HG02938 (cell line): ENCODE measurements at regions not wholly inside any gene's neighbourhood (a gene's known extent, or its start where the extent isn't known, plus 50 kb on each side); places are given as distances from the start of the nearest gene placed in this dataset.
"Not testable (repeated sequence)": the region's sequence is repeated elsewhere in the genome, so short reads cannot be mapped to it uniquely, and the experiment has no call there.

Experiments used
- ATAC-seq: cut with Tn5 transposase; IDR thresholded peaks from one replicate; pipeline ENCODE4 v1.9.1; 2021; ENCODE audit warnings: mild to moderate bottlenecking, moderate library complexity; ENCODE audit not compliant: unreplicated experiment

DNA sequence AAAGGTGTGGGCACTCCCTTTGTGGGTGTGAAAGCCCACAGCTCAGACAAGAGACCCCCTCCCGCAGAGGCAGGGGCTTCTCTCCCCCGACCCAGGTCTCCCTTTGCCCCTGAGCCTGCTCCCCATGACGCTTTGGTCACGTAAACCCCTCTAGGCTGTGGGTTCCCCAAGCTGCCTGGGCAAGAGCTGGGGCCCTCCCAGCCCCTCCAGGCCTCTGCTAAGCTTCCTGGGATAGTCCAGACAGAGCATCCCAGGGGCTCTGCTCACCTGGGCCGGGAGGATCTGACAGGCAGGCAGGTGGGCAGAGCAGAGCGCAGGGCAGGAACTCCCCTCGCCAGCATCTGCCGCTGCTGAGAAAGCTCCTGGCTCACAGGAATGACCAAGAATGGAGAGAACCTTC lies 177.3 kb downstream of the BANP start:
- no peak for ATAC-seq

DNA sequence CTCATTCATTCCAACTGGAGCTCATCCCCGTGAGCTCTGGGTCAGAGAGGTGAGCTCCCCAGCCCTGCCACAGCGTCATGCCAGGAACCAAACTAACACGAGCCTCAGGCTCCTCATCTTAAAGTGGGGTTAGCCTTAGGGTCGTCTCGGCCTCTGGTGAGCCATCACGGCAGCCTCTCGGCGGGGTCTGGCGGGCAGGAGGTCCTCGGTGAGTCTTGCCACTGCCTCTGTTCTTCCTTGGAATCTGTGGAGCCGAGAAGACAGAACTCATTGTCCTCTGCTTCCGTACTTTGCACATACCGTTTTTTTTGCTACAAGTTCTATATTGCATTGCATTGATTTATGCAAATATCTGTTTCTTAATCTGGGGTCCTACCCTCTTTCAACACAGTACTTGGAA lies 177.9 kb downstream of the BANP start:
- not testable (repeated sequence) for ATAC-seq

DNA sequence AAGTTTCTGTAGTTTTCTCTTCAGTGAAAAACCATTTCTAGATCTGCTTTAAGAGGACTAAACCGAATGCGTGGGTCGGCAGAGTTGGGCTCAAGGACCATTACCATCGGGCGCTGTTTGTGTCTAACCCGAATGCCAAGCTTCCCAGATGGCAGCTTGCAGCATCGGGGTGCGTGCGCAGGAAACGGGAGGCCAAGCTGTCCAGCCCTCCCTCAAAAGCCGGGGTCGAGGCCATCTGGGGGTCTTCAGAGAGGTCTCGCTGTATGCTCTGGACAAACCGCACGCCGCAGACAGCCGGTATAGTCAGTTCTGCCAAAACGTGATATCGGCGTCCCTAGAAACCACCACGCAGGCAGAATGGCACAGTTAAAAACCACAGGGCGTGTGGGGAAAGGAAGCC lies 178.8 kb downstream of the BANP start:
- ATAC-seq: no peak

DNA sequence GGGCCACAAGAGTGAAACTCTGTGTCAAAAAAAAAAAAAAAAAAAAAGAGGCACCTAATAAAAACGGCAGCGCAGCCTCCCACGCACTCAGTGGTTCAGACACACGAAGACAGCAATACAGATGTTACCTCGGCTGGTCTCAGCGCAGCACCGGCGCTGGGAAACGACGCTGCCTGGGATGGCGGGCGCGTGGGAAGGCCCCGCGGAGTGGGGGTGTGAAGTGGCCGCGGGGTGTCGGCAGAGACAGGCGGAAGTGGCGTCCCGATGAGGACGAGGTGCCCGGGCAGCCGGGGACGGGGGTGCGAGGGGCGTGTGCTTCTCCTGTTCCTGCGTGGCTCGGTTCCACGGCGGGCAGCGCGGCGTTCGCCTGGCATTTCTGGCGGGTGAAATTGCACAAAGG lies 179.4 kb downstream of the BANP start:
- no peak for ATAC-seq

DNA sequence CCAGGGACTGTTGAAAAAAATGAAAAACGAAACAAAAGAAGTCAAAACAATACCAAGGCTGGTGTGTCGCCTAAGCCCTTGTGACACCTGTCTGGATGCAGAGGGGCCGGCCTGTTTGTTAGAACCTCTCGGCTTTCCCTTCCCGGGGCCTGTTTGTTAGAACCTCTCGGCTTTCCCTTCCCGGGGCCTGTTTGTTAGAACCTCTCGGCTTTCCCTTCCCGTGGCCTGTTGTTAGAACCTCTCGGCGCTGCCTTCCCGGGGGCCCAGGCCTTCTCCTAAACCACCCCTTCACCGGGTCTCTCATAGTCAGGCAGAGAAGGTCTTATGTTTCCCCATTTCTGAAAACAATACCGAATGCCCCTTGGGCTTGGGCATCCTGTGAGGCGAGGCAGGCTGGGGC lies 180.0 kb downstream of the BANP start:
- no peak for ATAC-seq

DNA sequence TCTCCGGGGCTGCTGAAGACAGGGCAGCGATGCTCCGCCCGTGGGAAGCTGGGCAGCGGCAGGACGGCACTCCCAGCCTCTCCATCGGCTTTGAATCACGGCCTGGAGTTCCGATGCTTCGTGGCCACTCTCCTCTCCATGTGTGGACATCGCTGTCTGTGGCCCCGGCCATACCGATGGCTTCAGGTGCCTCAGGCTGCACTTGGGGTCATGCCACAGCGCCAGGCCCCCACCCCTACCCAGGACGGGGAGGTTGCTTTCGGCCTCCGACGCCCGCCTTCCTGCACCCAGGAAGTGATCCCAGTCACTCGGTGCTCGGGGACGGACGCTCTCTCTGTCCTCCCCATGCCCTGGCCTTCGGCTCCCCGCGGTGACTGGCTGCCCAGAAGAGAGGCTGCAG lies 180.7 kb downstream of the BANP start:
- no peak for ATAC-seq

DNA sequence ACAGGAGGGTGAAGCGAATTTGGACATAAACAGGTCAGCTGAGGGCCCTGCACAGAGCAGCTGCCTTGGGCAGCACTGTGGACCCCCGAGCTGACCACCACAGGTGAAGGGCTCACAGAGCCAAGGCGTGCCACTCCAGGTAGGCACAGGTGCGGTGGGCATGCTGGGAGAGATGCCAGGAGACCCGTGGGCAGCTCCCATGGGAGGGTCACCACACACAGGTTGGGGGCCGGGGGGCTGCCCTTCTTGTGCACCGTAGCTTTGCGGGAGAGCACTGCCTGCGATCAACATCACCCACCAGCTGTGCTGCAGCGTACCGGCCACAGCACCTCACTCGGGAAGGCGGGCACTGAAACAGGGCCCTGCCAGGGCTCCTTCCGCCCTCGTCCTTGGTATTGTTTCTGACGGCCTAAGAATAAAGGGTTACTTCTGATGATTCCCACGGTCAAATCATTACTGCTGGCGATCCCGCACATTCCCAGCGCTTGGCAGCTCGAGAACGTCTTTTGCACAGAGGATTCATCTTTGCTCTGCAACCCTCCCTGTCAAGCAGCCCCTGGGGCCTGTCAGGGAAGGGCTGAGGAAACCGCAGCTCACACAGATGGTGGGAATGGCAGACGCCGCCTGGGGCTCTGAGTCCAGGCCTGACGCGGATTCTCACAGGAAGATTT lies 181.7 kb downstream of the BANP start:
- no peak for ATAC-seq

DNA sequence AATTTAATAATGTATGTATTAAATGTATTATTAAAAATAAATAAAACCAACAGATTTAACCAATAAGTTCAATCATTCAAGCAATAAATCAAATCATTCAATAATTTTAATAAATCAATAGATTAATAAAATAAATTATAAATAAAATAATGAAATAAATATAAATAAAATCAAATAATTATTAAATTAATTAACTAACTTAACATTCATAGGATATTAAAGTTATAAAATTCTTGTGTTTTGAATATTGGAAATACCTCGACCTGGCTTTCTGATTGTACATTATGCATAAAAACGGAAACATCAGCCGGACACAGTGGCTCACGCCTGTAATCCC lies 182.2 kb downstream of the BANP start:
- no peak for ATAC-seq

DNA sequence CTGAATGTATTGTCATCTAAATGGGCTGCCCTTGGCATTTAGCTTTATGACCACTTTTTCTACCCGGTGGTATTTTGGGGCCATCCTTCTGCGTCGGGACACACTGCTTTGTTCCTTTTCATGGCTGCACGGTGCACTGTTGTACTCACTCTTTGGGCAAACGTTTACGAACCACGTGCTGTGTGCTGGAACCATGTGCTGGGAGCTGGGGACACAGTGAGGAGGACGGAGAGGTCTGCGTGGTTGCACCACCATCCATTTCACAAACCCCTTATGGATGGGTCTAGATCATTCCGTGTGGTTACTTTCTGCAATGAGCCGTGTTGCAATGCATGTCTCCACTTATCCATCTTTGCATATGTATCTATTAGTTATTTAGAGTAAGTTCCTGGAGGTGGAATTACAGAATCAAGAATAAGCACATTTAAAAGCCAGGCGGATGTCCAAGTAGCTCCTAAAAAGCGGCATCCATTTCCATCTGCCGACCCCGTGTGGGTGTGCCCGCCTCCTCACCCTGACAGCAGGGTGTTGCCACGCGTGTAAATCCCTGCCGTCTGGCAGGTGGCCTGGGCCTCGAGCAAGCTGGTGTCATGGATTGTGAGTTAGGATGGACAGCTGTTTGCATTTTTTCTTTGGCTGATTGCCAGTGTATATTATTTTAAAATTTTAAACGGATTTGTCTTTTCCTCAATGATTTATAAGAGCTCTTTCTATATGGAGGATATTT lies 183.1 kb downstream of the BANP start:
- ATAC-seq: not testable (repeated sequence)

DNA sequence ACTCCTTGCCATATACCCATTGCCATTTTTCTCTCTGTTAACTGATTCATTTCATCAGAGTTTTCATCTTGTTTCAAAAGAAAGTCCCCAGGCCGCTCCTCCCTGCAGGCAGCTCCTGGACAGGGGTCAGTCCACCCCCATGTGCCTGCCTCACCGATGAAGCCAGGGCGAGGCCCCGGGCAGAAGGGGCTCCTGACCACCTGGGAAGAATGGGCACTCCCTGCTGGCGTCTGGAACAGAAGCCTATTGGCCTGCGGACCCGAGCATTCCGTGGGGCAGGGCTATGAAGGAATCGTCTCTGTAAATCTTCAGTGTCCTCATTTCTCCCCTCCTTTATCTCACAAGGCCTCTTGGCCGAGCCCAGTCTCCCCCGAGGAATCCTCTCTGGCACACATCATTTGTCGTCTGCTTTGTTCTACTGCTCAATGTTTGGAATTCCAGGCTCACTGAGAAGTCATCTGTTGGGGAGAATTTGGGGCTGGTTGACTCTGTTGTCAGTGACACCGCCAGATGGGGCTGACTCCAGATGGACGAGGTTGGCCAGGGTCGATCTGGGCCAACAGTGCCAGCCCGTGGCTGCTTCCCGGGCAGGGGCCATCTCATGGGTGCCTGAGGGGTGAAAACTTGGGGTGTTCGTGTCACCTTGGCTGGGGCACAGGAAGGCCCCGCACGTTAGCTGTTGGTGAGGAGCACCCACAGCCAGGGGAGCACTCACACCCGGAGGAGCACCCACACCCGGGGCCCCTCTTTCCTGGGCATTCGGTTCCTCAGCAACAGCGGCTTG lies 183.9 kb downstream of the BANP start:
- ATAC-seq: not testable (repeated sequence)

DNA sequence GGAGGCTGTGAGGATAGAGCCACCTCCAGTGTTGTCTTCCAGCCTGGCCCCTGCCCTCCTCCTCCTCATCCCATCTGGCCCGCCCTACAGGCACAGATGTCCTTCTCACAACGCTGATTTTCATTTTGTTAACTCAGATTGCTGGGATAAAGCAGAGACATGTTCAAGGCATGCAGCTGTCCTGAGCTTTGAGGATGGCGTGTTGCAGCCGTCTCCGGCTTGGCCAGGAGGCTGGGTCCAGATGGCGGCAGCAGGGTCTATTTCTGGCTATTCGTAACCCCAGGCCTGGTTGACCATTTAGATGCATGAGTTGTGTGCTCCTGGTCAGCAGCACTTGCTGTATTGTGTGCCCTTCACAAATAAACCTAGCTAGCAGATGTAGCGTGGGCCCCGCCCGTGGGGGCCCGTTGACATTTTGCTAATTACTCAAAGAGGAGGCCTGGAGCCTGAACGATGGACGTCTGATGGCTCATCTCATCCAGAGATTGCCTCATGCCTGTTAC lies 185.0 kb downstream of the BANP start:
- not testable (repeated sequence) for ATAC-seq

DNA sequence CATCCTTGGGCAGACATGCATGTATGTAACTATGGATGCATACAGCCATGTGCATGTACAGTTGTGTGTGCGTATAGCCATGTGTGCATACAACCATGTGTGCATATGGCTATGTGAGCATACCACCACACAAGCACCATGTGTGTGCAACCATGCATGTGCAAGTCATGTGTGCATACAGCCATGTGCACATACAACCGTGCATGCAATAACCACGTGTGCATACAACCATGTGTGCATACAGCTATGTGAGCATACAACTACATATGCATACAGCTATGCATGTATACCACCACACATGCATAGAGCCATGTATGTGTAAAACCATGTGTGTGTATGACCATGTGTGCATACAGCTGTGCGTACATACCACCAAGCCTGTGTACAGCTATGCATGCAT lies 185.7 kb downstream of the BANP start:
- ATAC-seq: not testable (repeated sequence)

DNA sequence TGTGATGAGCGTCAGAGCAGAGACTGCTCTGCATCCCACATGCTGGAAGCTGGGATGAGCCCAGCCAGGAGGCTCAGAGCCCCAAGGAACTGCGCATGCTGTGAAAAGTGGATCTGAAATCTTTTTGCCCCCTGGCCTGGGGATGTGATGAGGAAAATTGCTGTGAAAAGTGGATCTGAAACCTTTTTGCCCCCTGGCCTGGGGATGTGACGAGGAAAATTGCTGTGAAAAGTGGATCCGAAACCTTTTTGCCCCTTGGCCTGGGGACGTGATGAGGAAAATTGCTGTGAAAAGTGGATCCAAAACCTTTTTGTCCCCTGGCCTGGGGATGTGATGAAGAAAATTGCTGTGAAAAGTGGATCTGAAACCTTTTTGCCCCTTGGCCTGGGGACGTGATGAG lies 187.9 kb downstream of the BANP start:
- not testable (repeated sequence) for ATAC-seq

DNA sequence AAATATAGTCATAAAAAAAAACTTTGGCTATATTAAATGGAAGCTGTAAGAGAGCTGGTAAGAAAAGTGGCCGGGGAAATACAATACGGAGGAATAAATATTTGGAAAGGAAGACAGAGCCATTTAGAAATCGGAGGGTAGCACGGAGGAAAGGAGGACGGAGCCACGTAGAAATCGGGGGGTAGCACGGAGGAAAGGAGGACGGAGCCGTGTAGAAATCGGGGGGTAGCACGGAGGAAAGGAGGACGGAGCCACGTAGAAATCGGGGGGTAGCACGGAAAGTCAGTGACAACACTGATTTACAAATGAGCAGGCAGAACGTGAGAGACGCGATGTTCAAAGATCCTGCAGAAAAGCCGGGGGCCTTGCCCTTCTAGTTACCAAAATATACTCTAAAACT lies 189.0 kb downstream of the BANP start:
- not testable (repeated sequence) for ATAC-seq

DNA sequence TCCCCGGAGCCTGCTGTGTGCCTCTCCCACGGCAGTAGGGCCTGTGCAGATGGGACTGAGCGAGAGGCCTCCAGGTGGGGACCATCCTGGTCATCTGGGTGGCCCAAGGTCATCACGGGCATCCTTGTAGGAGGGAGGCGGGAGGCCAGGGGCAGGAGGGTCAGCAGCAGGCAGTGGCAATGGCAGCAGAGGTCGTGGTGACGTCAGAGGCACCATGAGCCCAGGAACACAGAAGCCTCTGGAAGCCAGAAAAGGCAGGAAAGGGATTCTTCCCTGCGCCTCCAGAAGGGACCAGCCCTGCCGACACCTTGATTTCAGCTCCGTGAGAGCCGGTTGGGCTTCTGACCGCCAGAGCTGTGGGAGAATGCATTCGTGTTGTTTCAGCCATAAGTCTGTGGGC lies 190.3 kb downstream of the BANP start:
- no peak for ATAC-seq

DNA sequence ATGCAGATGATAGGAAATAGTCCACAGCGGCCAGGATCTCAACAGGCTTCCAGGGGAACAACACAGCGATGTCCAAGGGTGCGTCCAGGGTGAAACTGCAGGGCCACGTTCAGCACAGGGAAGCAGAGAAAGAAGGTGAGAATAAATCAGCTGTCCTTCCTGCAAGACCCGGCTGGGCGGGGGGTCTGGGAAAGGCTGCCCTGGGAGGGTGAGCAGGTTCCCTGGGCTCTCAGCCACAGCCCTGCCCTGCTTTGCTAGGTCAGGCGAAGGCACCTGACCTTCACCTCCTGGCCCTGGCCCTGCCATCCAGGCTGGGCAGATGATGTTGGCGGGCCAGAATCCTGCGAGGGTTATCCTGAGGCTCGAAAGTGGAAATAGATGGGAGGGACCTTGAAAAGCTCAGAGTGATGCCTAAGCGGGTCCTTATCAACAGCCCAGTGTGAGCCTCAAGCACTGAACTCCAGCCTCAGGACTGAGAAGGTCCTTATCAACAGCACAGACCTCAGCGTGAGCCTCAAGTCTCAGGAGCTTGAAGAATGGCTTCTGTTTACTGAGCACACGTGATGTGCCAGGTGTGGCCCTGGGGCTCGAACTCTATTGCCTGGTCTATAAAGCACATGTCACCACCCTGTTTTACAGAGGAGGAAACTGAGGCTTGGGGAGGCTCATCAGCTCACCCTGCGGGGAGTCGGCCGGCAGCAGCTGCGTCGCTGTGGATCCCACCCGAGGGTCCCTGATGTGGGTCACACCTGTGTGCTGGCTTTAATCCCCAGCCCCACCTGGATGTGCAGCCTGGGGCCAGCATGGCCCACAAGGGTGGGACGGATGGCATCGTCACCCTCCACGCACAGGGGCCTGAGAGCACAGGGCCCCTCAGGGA lies 191.1 kb downstream of the BANP start:
- not testable (repeated sequence) for ATAC-seq

DNA sequence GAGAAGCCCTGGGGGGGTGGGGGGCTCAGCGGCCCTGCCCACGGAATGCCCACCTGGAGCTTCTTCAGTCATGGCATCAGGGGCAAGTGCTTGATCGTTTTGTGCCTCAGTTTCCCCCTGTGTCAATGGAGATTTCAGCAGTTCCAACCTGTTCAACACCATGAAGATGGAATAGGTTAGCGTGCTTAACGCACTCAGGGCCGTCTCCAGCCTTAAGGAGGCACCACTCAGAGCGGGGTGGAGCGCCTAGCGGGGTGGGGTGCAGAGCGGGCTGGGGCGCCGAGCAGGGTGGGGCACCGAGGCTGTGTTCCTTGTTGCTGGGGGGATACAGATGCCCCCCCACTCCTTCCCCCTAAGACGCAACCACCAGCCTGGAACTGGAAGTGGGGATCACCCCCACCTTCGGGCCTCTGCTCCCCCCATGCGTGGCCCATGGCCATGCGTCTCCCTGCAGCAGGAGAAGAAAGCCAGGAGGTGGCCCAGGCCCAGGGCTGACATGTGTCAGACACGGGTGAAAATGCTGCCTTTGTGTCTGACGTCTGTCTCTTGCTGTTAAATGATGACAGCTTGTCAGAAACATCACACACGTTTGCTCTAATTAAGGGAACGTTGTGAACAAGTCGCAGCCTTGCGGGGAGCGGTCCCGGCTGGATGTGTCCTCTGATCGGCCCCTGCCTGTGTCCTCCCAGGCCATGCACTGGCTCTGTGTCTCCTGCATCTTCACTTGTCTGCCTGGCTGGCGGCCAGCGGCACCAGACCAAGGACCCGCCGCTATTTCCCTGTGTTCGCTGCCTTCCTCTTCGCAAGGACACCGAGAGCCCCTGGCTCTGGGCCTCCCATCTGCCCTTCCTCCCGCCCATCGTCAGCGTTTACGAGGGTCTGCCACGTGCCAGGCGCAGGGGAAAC lies 192.1 kb downstream of the BANP start:
- not testable (repeated sequence) for ATAC-seq

DNA sequence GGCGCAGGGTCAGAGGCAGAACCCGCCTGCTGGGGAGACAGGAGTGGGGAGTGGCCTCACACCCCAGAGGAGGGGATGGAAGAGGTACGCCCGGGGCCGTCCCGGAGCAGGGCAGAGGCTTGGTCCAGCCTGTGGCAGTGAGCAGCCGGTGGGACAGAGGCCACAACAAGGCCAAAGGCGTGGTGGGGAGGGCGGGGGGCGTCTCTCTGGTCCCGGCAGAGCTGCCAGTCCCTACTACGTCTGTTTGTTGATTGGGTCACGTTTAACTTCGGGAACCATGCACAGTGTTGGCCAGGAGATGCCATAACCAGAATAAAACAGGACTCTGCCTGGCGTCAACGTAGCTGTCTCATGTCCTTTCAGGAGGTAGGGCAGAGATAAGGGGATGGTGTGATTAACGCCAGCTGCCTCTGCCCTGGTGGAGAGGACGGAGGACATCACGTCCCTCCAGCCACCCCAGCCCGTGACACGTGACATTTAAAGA lies 192.8 kb downstream of the BANP start:
- ATAC-seq: no peak

DNA sequence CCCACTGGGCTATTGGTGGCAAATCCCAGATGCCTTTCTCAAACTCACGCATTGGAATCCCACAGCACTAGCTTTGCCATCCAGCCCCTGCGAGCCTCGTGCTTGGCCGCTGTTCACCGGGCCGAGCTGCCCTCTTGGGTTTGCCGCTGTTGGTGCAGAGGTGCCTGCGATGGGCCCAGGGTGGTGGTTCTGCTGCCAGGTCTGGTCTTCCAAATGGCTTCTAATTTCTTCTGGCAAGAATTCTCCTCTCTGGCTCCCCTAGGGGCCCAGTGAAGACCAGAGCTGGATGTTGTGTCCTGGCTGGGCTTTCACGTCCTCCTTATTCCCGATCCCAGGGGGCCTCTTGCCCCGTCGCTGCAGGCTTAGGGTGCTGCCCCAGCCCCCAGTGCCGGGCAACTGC lies 194.1 kb downstream of the BANP start:
- not testable (repeated sequence) for ATAC-seq
